Lung (tissue), 11 donors: ENCODE measurements at regions not wholly inside any gene's neighbourhood (a gene's known extent, or its start where the extent isn't known, plus 50 kb on each side); places are given as distances from the start of the nearest gene placed in this dataset.

Experiments used
- ATAC-seq: fragments of 200-7000 bp; cut with Tn5 transposase; one replicate; pipeline ENCODE4 v1.9.1; 2020; ENCODE audit warnings: moderate number of reproducible peaks; ENCODE audit not compliant: insufficient read depth, low FRiP score
- DNase-seq, 3 donors: peaks; one replicate each; pipeline ENCODE4 v3.0.0-alpha.2; 2013 to 2017
- H3K27ac ChIP-seq, 2 donors: one replicate each; pipeline ENCODE4 v1.5.1; 2013; ENCODE audit warnings: mild to moderate bottlenecking in 2 of 2, moderate library complexity in 2 of 2, control low read depth in 1 of 2, inconsistent platforms in 1 of 2, low read depth in 1 of 2, low read length in 1 of 2
- H3K27me3 ChIP-seq, 3 donors: one replicate each; pipeline ENCODE4 v1.5.1; 2013; ENCODE audit warnings: low read length in 2 of 3; ENCODE audit not compliant: control insufficient read depth in 3 of 3, insufficient read depth in 3 of 3
- H3K36me3 ChIP-seq, 4 donors: one replicate each; pipeline ENCODE4 v1.5.1; 2013; ENCODE audit warnings: low read length in 4 of 4, mild to moderate bottlenecking in 1 of 4, moderate library complexity in 1 of 4; ENCODE audit not compliant: control insufficient read depth in 4 of 4, insufficient read depth in 4 of 4
- H3K4me1 ChIP-seq, 5 donors: one replicate each; pipeline ENCODE4 v1.5.1; 2013; ENCODE audit warnings: low read length in 5 of 5, mild to moderate bottlenecking in 2 of 5, moderate library complexity in 1 of 5; ENCODE audit not compliant: control insufficient read depth in 5 of 5, insufficient read depth in 5 of 5
- H3K4me3 ChIP-seq: one replicate; pipeline ENCODE4 v1.5.1; 2013; ENCODE audit warnings: mild to moderate bottlenecking, control low read depth, moderate library complexity
- H3K9ac ChIP-seq, 2 donors: one replicate each; pipeline ENCODE4 v1.5.1; 2013; ENCODE audit warnings: low read length in 2 of 2, control low read depth in 1 of 2; ENCODE audit not compliant: insufficient read depth in 1 of 2
- H3K9me3 ChIP-seq, 4 donors: one replicate each; pipeline ENCODE4 v1.5.1; 2013; ENCODE audit warnings: low read length in 3 of 4, mild to moderate bottlenecking in 1 of 4, moderate library complexity in 1 of 4; ENCODE audit not compliant: control insufficient read depth in 4 of 4, insufficient read depth in 3 of 4
- WGBS, 2 donors: extraction: QIAGEN DNeasy Blood & Tissue Kit; methylation state at CpG; one replicate each; pipeline ENCODE4 v1.1.7; 2013; 5-methylcytosine and 5-hydroxymethylcytosine counted together
- TF ChIP-seq, protein P1 (sequence below): IDR thresholded peaks from 2 replicates; pipeline ENCODE4 v1.5.1; 2012; ENCODE audit warnings: mild to moderate bottlenecking; ENCODE audit errors: control extremely low read depth, extremely low read depth
- donor health status: control.
- donor health status: control.
- donor health status: Bipolar disorder and iron deficiency.
- donor health status: healthy.
- donor health status: DM: yes; HTN: yes; CAD: no.

DNA sequence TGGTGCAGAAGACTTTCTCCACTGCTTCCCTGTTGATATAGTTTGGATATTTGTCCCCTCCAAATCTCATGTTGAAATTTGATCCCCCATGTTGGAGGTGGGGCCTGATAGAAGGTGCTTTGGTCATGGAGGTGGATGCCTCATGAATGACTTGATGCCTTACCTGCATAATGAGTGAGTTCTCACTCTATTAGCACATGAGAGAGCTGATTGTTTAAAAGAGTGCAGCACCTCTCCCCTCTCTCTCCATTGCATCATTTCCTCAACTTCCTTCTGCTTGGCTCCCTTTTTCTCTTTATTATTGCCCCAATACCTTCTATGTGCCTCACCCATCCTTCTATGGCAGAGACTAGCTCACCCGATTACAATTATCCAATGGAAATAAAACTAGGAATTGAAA is 90.8 kb upstream of the COX10 start:
- Histone ChIP-seq H3K9ac (no peak overlapping the region), H3K4me3 (no peak overlapping the region), H3K9me3 (peaks cover 0 to 1% (median 0%) of the 10 kb centered on the region in 4 donors), H3K27ac (no peak overlapping the region), H3K27me3 (no peaks in the 10 kb centered on the region), H3K36me3 (peaks cover 0 to 4% (median 2%) of the 10 kb centered on the region in 4 donors), H3K4me1 (no peaks in the 10 kb centered on the region)
- ATAC-seq (no peak), DNase-seq (no peak)
- 67 to 86% methylated on average over 1 of the region's 1 CpG for WGBS, 2 donors
- TF ChIP-seq, protein P1, sequence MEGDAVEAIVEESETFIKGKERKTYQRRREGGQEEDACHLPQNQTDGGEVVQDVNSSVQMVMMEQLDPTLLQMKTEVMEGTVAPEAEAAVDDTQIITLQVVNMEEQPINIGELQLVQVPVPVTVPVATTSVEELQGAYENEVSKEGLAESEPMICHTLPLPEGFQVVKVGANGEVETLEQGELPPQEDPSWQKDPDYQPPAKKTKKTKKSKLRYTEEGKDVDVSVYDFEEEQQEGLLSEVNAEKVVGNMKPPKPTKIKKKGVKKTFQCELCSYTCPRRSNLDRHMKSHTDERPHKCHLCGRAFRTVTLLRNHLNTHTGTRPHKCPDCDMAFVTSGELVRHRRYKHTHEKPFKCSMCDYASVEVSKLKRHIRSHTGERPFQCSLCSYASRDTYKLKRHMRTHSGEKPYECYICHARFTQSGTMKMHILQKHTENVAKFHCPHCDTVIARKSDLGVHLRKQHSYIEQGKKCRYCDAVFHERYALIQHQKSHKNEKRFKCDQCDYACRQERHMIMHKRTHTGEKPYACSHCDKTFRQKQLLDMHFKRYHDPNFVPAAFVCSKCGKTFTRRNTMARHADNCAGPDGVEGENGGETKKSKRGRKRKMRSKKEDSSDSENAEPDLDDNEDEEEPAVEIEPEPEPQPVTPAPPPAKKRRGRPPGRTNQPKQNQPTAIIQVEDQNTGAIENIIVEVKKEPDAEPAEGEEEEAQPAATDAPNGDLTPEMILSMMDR: no peak

DNA sequence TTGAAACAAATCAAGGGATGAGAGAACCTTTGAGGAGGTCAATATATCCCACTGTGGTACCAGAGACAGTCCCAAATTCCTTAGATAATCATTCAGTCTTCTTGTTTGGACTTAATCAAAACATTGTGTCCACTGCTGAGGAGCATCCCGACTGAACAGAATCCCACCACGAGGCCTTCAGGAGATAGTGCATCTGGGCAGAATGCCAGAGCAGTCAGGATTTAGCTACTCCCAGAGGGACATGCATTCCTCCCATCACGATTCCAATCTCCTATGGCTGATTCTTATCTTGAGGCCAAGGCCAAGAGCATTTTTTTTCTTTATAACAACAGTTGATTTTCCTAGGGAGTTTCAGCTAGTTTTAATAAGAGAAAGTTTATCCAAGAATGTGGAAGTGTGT is 87.4 kb upstream of the COX10 start:
- 47 to 60% methylated on average over 3 of the region's 3 CpGs for WGBS, 2 donors
- Histone ChIP-seq H3K36me3 (peaks cover 0 to 4% (median 2%) of the 10 kb centered on the region in 4 donors), H3K4me3 (no peak overlapping the region), H3K4me1 (peaks cover 0 to 2% (median 0%) of the 10 kb centered on the region in 5 donors), H3K9ac (no peak overlapping the region), H3K27ac (no peak overlapping the region), H3K9me3 (peaks cover 0 to 4% (median 0%) of the 10 kb centered on the region in 4 donors), H3K27me3 (no peaks in the 10 kb centered on the region)
- no peak for DNase-seq
- TF ChIP-seq, protein P1: no peak
- no peak for ATAC-seq

DNA sequence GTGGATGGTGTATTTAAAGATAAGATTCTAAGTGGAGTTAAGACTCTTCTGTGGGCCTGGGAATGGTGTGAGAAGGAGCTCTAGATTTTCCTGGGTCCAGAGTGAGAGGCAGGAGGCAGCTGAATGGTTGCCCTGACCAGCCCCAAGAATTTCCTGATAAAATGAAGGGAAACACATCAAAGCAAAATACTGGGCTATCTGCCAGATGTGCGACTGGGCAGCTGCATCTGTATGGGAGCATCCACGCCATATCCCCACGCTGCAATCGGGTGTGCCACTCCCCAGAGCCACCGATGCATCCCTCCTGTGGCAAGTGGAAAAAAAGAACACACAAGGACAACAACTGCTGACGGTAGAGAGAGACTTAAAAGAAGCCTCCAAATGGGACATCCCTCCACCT is 84.3 kb upstream of the COX10 start:
- H3K4me3 ChIP-seq: no peak overlapping the region
- peaks cover 0 to 4% (median 2%) of the 10 kb centered on the region in 4 donors for H3K36me3 ChIP-seq
- H3K4me1 ChIP-seq: peaks cover 0 to 2% (median 0%) of the 10 kb centered on the region in 5 donors
- DNase-seq (no peak), ATAC-seq (no peak)
- TF ChIP-seq, protein P1: no peak
- WGBS, 2 donors: 60 to 78% methylated on average over 6 of the region's 6 CpGs
- no peaks in the 10 kb centered on the region for H3K27me3 ChIP-seq
- no peak overlapping the region for H3K27ac ChIP-seq
- H3K9ac ChIP-seq: no peak overlapping the region
- H3K9me3 ChIP-seq: peaks cover 0 to 6% (median 0%) of the 10 kb centered on the region in 4 donors

DNA sequence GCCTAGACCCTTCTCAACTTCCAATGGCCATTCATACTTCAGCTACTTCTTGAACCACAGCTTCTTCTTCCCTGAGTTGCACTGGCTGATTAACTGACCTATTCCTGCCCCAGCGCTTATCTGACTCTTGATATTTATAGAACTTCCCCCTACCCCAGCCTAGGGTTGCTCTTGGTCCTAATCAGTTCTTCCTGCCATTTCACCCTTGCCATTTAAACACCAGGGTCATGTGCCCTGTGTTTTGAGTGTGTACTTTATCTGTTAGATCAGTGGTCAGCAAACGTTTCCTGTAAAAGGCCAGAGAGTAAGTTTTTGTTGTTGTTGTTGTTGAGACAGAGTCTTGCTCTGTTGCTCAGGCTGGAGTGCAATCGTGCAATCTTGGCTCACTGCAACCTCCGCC is 82.4 kb upstream of the COX10 start:
- ATAC-seq: no peak

More for the DNA sequence above, 82.4 kb upstream of the COX10 start:
- Histone ChIP-seq H3K27me3 (no peaks in the 10 kb centered on the region), H3K9ac (no peak overlapping the region), H3K27ac (no peak overlapping the region), H3K36me3 (no peaks in the 10 kb centered on the region), H3K4me3 (no peak overlapping the region), H3K9me3 (peaks cover 0 to 6% (median 0%) of the 10 kb centered on the region in 4 donors), H3K4me1 (peaks cover 0 to 2% (median 0%) of the 10 kb centered on the region in 5 donors)
- TF ChIP-seq, protein P1: no peak
- WGBS, 2 donors: 56 to 67% methylated on average over 4 of the region's 4 CpGs
- DNase-seq: no peak
